ENCODE measurements at regions not wholly inside any gene's neighbourhood (a gene's known extent, or its start where the extent isn't known, plus 50 kb on each side); places are given as distances from the start of the nearest gene placed in this dataset.
"Not testable (repeated sequence)": the region's sequence is repeated elsewhere in the genome, so short reads cannot be mapped to it uniquely, and the experiment has no call there.

GRCh38 chr2:33913071-33913616 is 314.0 kb upstream of the FAM98A start:
- Mint-ChIP-seq H3K27me3 (ENCODE audit: low read depth) (peaks cover 2% of the 10 kb centered on the region), H3K27ac (ENCODE audit: unreplicated experiment) (no peak overlapping the region), H3K9me3 (ENCODE audit: low read depth) (peaks cover 33% of the 10 kb centered on the region), H3K4me1 (ENCODE audit: low read depth) (no peaks in the 10 kb centered on the region), H3K4me3 (ENCODE audit: unreplicated experiment) (no peak overlapping the region), H3K36me3 (ENCODE audit: low read depth) (peaks cover 1% of the 10 kb centered on the region)
- TF ChIP-seq CTCF (IDR thresholded peaks at IDR 0.05), result no peak
- DNase-seq (ENCODE audit: low spot score), result no peak

- no peak for DNase-seq (ENCODE audit: low spot score)
- peaks cover 33% of the 10 kb centered on the region for H3K9me3 Mint-ChIP-seq (ENCODE audit: low read depth)
Measured at GRCh38 chr2:33911327-33911726, 312.2 kb upstream of the FAM98A start.

DNA sequence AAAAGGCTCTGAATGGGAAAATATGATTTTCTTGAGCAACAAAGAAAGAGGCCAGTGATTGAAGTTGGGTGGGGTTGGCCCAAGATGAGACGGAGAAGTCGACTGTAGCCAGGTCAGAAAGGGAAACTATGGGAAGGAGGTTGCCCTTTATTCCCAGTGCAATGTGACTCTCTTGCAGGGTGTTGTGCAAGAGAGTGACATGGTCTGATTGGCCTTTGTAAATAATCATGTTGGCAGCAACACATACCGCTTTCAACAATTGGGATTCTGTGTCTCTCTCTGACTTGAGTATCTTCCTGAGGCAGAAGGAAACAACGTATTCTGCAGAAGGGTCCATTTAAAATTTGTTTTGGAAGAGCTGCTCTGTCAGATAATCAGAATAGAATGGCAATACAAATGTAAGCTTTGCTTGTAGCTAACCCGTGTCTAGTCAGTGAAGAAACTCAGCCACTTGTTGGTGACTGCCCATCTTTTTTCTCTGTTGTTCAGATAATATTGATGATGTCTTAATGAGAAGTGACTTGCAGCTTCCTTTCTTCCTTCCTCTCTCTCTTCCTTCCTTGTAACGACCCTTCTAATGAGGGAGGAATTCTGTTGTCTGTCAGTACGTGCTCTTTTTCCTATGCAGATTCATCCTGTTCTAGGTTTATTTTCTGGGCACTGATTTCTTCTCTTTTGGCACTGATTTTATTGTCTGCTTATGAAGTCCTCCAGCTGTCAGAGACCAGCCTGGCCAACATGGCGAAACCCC is 311.0 kb upstream of the FAM98A start:
- Mint-ChIP-seq H3K27me3 (ENCODE audit: low read depth) (peaks cover 2% of the 10 kb centered on the region), H3K36me3 (ENCODE audit: low read depth) (peaks cover 1% of the 10 kb centered on the region), H3K27ac (ENCODE audit: unreplicated experiment) (no peak overlapping the region), H3K4me3 (ENCODE audit: unreplicated experiment) (no peak overlapping the region), H3K4me1 (ENCODE audit: low read depth) (no peaks in the 10 kb centered on the region), H3K9me3 (ENCODE audit: low read depth) (peaks cover 26% of the 10 kb centered on the region)
- TF ChIP-seq CTCF (IDR thresholded peaks at IDR 0.05), result no peak
- DNase-seq (ENCODE audit: low spot score), result no peak

More at GRCh38 chr2:33911327-33911726, 312.2 kb upstream of the FAM98A start:
- Mint-ChIP-seq H3K4me1 (ENCODE audit: low read depth) (no peaks in the 10 kb centered on the region), H3K27me3 (ENCODE audit: low read depth) (peaks cover 2% of the 10 kb centered on the region), H3K36me3 (ENCODE audit: low read depth) (peaks cover 1% of the 10 kb centered on the region), H3K4me3 (ENCODE audit: unreplicated experiment) (no peak overlapping the region), H3K27ac (ENCODE audit: unreplicated experiment) (no peak overlapping the region)
- TF ChIP-seq CTCF (IDR thresholded peaks at IDR 0.05), result no peak

DNA sequence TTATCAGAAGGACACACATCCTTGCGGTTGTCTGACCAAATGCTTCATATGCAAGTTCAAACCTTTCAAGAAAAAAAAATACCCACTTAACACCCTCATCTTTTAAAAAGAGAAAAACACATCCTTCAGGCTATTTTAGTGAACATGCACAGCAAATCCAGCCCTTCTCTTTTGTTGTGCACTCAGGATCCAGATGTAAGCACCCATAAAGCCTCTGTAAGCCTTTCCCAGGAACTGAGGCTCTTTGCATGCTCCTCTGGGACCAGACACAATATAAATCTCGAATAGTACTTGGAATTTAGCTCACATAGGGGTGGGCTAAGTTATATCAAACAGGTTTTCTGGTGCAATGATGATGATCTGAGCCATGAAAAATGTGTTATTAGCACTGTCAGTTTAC is 308.8 kb upstream of the FAM98A start:
- Mint-ChIP-seq H3K4me1 (ENCODE audit: low read depth) (no peaks in the 10 kb centered on the region), H3K27ac (ENCODE audit: unreplicated experiment) (no peak overlapping the region), H3K9me3 (ENCODE audit: low read depth) (peaks cover 15% of the 10 kb centered on the region), H3K36me3 (ENCODE audit: low read depth) (no peaks in the 10 kb centered on the region), H3K27me3 (ENCODE audit: low read depth) (peaks cover 2% of the 10 kb centered on the region), H3K4me3 (ENCODE audit: unreplicated experiment) (no peak overlapping the region)
- TF ChIP-seq CTCF (IDR thresholded peaks at IDR 0.05), result no peak
- no peak for DNase-seq (ENCODE audit: low spot score)

DNA sequence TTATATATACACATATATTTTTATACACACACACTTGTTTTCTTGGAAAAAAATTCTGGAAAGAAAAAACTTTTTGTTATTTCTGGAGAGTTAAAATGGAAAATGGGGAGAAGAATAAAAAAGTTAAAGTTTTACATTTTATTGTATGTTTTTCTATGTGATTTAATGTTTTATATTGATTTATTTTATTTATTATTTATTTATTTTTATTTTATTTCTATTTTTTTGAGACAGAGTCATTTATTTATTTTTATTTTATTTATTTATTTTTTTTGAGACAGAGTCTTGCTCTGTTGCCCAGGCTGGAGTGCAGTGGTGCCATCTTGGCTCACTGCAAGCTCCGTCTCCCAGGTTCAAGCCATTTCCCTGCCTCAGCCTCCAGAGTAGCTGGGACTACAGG is 307.0 kb upstream of the FAM98A start:
- not testable (repeated sequence) for H3K36me3 Mint-ChIP-seq (ENCODE audit: low read depth); H3K4me3 Mint-ChIP-seq (ENCODE audit: unreplicated experiment); DNase-seq (ENCODE audit: low spot score); H3K4me1 Mint-ChIP-seq (ENCODE audit: low read depth); H3K27ac Mint-ChIP-seq (ENCODE audit: unreplicated experiment); H3K27me3 Mint-ChIP-seq (ENCODE audit: low read depth)
- H3K9me3 Mint-ChIP-seq (ENCODE audit: low read depth), result peaks cover 11% of the 10 kb centered on the region

- no peak for TF ChIP-seq CTCF (IDR thresholded peaks at IDR 0.05)
- no peaks in the 10 kb centered on the region for H3K36me3 Mint-ChIP-seq (ENCODE audit: low read depth)
- no peaks in the 10 kb centered on the region for H3K4me1 Mint-ChIP-seq (ENCODE audit: low read depth)
- H3K4me3 Mint-ChIP-seq (ENCODE audit: unreplicated experiment), result no peak overlapping the region
- no peak for DNase-seq (ENCODE audit: low spot score)
- no peak overlapping the region for H3K27ac Mint-ChIP-seq (ENCODE audit: unreplicated experiment)
- peaks cover 1% of the 10 kb centered on the region for H3K27me3 Mint-ChIP-seq (ENCODE audit: low read depth)
- H3K9me3 Mint-ChIP-seq (ENCODE audit: low read depth), result peaks cover 12% of the 10 kb centered on the region
Measured at GRCh38 chr2:33904801-33905200, 305.7 kb upstream of the FAM98A start.
